ENCODE measurements at regions not wholly inside any gene's neighbourhood (a gene's known extent, or its start where the extent isn't known, plus 50 kb on each side); places are given as distances from the start of the nearest gene placed in this dataset.

- H3K27ac ChIP-seq: no peak overlapping the region
- H3K4me1 ChIP-seq: no peaks in the 10 kb centered on the region
- H3K27me3 ChIP-seq: peaks cover 8% of the 10 kb centered on the region
- TF ChIP-seq CTCF (IDR thresholded peaks at IDR 0.05): no peak
- intact Hi-C loops (cut with DNase I): no loop called here
- H3K36me3 ChIP-seq: no peaks in the 10 kb centered on the region
- ATAC-seq (no peak), DNase-seq (no peak)
- no peaks in the 10 kb centered on the region for H3K9me3 ChIP-seq
- H3K4me3 ChIP-seq: no peak overlapping the region
These were observed 108.4 kb upstream of the LINGO1 start for GRCh38 chr15:77741106-77741505.

- Histone ChIP-seq H3K27ac (no peak overlapping the region), H3K9me3 (no peaks in the 10 kb centered on the region), H3K4me3 (no peak overlapping the region), H3K4me1 (no peaks in the 10 kb centered on the region), H3K27me3 (peaks cover 8% of the 10 kb centered on the region), H3K36me3 (no peaks in the 10 kb centered on the region)
- no peak for DNase-seq
- intact Hi-C loops (cut with DNase I): no loop called here
- ATAC-seq: no peak
- TF ChIP-seq CTCF (IDR thresholded peaks at IDR 0.05): no peak
These were observed 107.1 kb upstream of the LINGO1 start for GRCh38 chr15:77739591-77740378.

- no peak overlapping the region for H3K27ac ChIP-seq
- ATAC-seq: no peak
- H3K27me3 ChIP-seq: peaks cover 8% of the 10 kb centered on the region
- H3K4me3 ChIP-seq: no peak overlapping the region
- no peaks in the 10 kb centered on the region for H3K4me1 ChIP-seq
- no peak for DNase-seq
- TF ChIP-seq CTCF (IDR thresholded peaks at IDR 0.05): no peak
- intact Hi-C loops (cut with DNase I): no loop called here
- no peaks in the 10 kb centered on the region for H3K9me3 ChIP-seq
- H3K36me3 ChIP-seq: no peaks in the 10 kb centered on the region
These were observed 106.0 kb upstream of the LINGO1 start for GRCh38 chr15:77738441-77739302.

GRCh38 chr15:77738038-77738370 lies 105.3 kb upstream of the LINGO1 start:
- intact Hi-C loops (cut with DNase I): no loop called here
- Histone ChIP-seq H3K4me3 (no peak overlapping the region), H3K27ac (no peak overlapping the region), H3K9me3 (no peaks in the 10 kb centered on the region), H3K4me1 (no peaks in the 10 kb centered on the region), H3K36me3 (no peaks in the 10 kb centered on the region), H3K27me3 (peaks cover 8% of the 10 kb centered on the region)
- no peak for ATAC-seq
- no peak for DNase-seq
- no peak for TF ChIP-seq CTCF (IDR thresholded peaks at IDR 0.05)

- no peaks in the 10 kb centered on the region for H3K4me1 ChIP-seq
- intact Hi-C loops (cut with DNase I): no loop called here
- no peak overlapping the region for H3K4me3 ChIP-seq
- H3K27me3 ChIP-seq: peaks cover 8% of the 10 kb centered on the region
- DNase-seq (no peak), ATAC-seq (no peak)
- no peaks in the 10 kb centered on the region for H3K9me3 ChIP-seq
- H3K27ac ChIP-seq: no peak overlapping the region
- H3K36me3 ChIP-seq: no peaks in the 10 kb centered on the region
- no peak for TF ChIP-seq CTCF (IDR thresholded peaks at IDR 0.05)
These were observed 104.7 kb upstream of the LINGO1 start for GRCh38 chr15:77737238-77738037.
